Activated CD8-positive, alpha-beta memory T cell treated with anti-CD3 and anti-CD28 coated beads for 36 hours (primary cell): ENCODE measurements at regions not wholly inside any gene's neighbourhood (a gene's known extent, or its start where the extent isn't known, plus 50 kb on each side); places are given as distances from the start of the nearest gene placed in this dataset.

Experiments used
- CTCF ChIA-PET: fragments of 350-600 bp; sonication (Branson Sonifier 250); formaldehyde crosslinking; loops from one replicate; lab custom pipeline; 2021; ENCODE audit warnings: antibody characterized with exemption; lab: Charles Lee
- POLR2A ChIA-PET: fragments of 350-600 bp; sonication (Branson Sonifier 250); formaldehyde crosslinking; loops from one replicate; lab custom pipeline; 2021; ENCODE audit warnings: antibody characterized with exemption; lab: Charles Lee

DNA sequence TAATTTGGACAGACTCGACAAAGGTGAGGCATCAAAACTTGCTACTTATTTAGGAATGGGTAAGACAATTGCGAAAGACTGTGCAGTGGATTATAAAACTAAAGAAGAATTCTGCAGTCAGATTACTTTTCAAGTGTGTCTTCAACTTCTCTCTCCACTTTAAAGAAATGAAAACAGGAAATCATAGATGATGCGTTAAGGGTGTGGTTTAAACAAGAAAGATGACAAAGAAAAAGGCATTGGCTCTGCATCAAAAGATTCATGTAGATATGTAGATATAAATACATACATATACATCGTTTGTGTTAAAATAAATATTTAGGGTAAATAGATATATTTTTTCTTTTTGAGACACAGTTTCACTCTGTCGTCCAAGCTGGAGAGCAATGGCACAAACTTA, 74.6 kb upstream of the PARP11 start:
- ChIA-PET POLR2A (no interaction called here), CTCF (no interaction called here)

DNA sequence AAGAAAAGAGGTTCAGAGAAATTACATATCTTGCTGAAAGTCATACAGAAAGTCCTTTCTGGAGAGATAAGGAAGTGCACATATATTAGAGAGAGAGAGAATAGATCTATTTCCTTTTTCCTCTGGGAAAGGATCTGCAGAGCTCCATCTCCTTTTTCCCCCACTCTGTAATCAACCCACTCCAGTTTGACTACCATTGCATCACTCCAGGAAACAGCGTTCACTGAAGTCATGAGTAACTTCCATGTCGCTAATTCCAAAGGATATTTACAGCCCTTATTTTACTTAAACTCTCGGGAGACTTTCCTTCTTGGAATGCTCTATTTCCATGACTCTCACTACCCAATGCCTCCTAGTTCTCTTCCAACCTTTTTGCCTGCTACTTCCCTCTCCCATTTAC, 72.5 kb upstream of the PARP11 start:
- ChIA-PET CTCF (no interaction called here), POLR2A (no interaction called here)

DNA sequence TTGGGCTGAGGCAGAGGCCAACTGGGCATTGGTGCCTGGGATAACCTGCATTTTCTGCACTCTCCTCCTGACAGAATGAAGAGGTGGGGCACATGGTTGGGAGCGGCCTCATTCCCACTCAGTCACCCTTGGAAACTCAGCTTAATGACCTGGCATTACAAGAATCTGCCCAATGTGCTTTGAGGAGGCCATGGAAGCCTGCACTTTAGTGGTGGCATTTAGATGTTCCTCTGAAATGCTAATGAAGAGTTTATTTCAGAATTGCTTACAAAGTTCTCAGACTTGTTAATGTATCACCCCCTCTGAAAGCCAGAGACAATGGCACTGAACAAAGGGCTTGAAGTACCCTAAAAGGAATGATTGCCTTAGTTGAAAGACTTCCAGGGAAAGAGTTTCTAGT, 71.4 kb upstream of the PARP11 start:
- POLR2A ChIA-PET, result no interaction called here
- CTCF ChIA-PET, result interaction anchor here (0.6 kb wide), 1 partner anchor 30 kb away, joined by 5 read pairs; no protein-coding TSS in a partner anchor

DNA sequence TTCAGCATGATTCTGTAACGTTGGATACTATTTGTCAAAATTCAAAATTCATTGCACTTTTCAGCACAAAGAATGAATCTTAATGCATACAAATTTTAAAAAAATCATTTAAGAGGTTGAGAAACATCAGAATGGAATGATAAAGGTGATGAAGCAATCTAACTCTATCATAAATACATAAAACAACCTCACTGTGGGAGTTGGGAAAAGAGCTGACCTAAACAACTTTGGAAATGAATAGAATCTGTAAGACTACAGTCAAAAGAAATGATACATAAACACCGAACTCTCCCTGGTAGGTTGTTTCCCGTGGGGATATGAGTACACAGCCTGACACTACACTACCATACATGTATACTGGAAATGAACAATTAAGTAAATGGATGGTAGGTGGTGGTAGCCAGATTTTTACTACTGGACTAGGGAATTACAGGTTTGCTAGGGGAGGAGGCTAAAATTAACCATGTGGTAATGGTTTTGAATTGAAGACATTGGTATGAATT, 64.9 kb upstream of the PARP11 start:
- ChIA-PET POLR2A (no interaction called here), CTCF (no interaction called here)

DNA sequence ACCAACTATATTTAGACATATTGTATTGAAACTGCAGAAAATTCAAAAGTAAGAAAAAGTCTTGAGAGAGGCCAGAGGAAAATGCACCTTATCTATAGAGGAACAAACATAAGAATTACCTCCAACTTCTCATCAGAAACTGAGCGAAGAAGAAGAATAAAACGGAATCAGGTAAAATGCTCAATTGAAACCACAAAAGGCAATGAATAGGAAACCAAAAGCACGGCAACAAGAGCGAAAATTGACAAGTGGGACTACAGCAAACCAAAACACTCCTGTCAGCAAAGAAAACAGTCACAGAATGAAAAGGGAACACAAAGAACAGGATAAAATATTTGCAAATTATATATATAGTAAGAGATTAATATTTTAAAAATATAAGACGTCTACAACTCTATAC, 61.9 kb upstream of the PARP11 start:
- POLR2A ChIA-PET, result no interaction called here
- CTCF ChIA-PET, result no interaction called here

DNA sequence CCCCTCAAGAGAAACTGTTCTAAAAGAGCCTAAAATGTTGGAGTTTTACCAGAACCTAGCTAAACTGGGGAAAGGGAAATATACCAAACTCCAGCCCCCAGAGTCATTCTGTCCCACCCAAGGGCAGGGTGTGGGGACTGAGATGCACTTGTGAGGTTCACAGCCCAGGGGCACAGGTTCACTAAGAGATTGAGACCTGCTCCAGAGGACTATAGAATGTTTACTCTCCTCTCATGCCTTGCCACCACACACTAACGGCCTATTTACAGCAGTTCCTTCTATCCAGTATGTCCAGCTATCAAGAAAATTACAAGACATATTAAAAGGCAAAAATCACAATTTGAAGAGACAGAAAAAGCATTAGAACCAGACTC, 60.6 kb upstream of the PARP11 start:
- CTCF ChIA-PET, result no interaction called here
- POLR2A ChIA-PET, result no interaction called here

DNA sequence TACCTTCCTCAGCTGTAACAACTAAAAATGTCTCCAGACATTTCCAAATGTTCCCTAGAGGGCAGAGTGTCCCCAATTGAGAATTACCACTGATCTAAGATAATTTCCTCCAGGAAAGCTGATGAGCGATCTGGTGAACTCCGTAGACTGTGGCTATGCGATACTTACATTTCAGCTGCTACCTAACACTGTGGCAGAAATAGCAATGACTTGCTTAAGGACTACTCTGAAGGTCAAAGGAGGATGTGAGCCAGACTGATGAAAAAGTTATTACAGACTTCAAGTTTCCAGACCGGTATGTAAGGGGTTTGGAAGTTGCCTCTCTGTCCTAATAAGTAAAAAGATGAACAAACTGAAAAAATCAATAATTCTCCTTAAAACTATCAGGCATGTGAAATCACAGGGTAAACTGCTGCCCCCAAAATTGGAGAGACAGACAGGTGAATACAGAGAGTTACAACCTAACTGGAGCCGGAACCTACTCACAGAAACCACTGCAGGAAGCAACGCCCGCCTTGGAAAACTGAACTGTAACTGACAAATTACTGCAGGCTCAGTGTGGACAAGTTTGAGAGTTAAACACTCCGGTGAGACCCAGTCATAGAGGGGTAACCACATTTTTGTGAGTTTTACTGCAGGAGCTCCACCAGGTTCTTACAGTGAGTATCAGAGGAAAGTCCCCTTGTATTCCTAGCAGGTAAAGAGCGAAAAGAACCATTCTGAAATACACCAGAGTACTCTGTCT, 60.0 kb upstream of the PARP11 start:
- ChIA-PET POLR2A (no interaction called here), CTCF (no interaction called here)

DNA sequence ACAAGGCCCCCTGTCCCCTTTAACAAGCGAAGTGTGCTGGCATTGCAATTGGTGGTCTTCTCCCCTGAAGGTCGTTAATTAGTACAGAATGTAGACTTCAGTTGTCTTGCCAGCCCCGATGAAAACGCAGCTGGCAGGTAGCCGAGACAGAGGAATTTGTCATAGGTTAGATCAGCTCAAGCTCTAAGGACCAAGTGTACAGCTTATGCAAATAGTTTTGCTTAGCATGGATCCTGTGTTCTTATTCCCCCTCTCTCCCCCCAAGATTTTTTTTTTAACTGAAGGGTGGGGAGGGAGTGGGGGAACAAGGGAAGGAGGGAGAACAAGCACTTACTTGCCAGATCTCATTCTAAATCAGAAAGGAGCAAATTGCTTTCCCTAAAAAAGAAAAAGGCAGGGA, 58.6 kb upstream of the PARP11 start:
- CTCF ChIA-PET, result no interaction called here
- POLR2A ChIA-PET, result no interaction called here

DNA sequence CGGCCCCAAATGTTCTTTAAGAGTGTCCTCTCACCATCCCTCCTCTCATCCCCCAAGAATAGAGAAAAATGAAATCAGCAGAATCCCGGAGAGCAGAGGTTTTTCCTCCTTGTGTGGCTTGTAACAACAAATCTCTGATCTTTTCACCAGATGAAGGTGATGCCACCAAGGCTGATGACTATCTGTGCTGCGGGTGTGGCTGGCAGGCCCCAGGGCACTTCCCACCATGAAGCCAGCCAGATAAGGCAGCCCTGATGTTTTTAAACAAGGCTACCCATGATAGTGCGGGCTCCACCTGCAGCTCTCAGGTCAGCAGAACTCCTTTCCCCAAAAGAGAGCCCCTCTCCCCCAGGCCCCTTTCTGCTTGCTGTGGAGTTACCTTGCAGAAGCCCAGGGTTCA, 58.0 kb upstream of the PARP11 start:
- ChIA-PET CTCF (no interaction called here), POLR2A (no interaction called here)

DNA sequence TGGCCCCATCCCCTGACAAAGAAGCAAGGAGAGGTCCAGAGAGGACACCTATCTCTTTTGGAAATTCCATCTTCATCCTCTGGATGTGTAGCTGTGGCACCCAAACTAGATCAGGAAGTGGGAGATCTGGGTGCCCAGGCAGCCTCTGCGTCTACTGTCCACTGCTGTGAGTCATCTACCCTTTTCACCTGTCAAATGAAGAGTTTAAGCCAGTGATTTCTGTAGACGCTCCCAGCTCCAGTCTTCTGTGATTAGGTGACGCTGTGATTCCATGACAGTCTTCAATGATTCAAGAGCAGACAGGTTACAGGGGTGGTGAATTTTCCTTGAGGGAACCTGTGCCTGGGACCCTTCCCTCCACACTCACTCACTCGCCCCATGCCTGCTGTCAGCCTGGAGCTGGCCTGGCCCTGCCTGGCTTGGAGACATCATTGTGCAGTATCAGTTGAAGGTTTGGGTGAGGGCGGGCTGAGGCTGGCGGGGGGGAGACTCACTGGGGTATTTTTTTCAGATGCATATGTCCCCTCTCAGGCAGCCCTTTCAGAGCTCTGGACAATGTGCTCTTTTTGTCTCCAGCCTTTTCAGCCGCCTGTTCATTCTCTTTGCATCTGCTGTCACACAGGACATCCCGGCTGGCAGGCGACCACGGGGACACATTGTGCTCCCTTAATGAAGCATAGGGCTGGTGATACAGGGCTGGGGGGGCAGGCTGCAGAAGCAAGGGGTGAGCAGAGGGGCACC, 56.8 kb upstream of the PARP11 start:
- CTCF ChIA-PET, result no interaction called here
- POLR2A ChIA-PET, result no interaction called here

DNA sequence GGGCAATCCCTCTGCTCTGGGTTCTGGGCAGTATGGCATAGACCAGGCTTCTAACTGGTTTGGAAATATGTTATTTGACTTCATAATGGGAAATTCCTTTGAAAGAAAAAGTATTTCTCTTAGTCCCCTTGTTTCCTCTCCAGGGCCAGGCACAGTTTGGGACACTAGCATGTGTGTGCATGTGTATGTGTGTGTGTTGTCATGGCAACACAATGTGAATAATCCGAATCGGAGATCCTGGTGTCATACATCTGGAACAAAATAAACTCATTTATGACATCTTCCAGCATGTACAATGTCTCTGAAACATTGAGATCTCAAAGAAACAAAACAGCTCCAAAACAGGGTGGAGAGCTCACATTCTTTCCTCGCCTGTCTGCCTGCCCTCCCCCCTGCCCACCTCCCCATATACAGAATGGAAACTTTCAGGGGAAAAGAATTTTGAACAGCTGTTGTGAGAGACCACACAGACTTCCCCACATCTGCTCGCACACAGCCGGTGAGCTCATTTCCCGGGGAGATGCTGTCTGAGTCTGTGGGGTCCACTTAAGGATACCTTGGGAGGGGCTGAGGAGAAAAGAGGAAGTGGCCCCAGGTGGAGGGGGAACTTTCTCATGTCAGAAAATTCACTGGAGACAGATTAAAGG, 55.5 kb upstream of the PARP11 start:
- CTCF ChIA-PET, result no interaction called here
- POLR2A ChIA-PET, result no interaction called here

DNA sequence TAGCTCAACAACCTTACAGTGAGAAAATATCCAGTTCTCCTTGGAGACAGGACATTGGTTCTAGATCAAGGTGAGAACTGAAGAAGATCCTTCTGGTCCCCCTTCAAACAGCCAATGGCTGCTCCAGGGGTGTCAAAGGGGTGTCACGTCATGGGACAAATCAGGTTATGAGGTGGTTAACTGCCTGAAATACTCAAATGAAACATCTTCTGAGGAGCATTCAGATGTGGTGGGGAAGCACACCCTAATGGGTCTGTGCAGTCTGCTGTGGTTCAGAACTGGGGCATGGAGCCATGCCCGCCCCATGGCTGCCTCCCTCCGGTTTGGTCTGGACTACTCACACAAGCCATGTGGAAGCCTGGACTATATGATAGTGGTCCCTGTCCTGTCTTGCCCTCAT, 52.4 kb upstream of the PARP11 start:
- POLR2A ChIA-PET, result no interaction called here
- CTCF ChIA-PET, result no interaction called here

DNA sequence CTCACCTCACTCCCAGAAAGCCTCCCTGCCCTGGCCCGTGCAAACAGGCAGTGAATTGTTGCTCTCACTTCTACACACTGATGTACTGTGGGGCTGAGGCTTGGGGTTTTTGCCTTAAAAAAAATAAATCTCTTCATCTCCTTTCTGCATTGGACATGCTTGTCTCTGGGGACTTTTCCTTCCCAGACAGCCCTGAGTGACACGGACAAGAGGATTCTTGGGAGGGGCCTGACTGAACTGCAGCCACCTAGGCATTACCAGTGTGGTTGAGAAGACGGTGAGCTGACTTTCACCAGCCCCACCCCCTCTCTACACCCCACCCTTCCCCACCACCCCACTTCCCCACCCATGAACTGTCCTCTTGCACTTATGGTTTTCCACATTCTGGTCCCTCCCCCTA, 51.6 kb upstream of the PARP11 start:
- POLR2A ChIA-PET, result no interaction called here
- CTCF ChIA-PET, result no interaction called here

DNA sequence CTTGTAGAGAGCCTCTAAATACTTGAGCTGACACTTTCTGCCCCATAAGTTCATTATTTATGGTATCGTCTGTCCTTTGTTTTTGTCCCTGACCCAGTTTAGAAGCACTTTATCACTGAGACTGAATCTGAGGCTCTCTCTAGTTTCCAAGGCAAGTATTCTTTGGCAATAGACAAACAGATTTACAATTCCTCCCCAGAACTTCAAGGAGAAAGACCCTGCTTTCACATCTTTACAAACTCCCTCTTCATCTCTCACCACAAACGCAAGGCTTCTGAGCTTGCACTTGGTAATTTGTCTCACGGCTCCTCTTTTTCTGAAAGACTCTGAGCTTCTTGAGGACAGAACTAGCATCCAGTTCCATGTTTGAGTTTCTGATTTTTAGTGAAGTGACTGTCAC, 49.8 kb upstream of the PARP11 start:
- POLR2A ChIA-PET, result no interaction called here

More for the DNA sequence above, 49.8 kb upstream of the PARP11 start:
- CTCF ChIA-PET, result no interaction called here
